Activated naive CD8-positive, alpha-beta T cell treated with anti-CD3 and anti-CD28 coated beads, Interleukin-2, amount 10 ng/mL, durations not matched to agents 7 days and 5 days (primary cell): ENCODE measurements at regions not wholly inside any gene's neighbourhood (a gene's known extent, or its start where the extent isn't known, plus 50 kb on each side); places are given as distances from the start of the nearest gene placed in this dataset.

ENCODE experiments used
- ATAC-seq: fragments of 150-1000 bp; cut with Tn5 transposase; one replicate; pipeline ENCODE4 v1.10.0; 2021; ENCODE audit warnings: low read depth, moderate library complexity
- POLR2A ChIA-PET: fragments of 350-600 bp; sonication (Branson Sonifier 250); formaldehyde crosslinking; loops from one replicate; lab custom pipeline; 2021; ENCODE audit warnings: antibody characterized with exemption; lab: Charles Lee
- DNase-seq: peaks from one replicate; pipeline ENCODE4 v3.0.0; 2021
- H3K27ac Mint-ChIP-seq: one replicate; pipeline ENCODE4 v1.8.0; 2022; ENCODE audit warnings: mild to moderate bottlenecking, mixed read lengths
- H3K27me3 Mint-ChIP-seq: one replicate; pipeline ENCODE4 v1.8.0; 2022; ENCODE audit warnings: mild to moderate bottlenecking, moderate library complexity, mixed read lengths
- H3K36me3 Mint-ChIP-seq: one replicate; pipeline ENCODE4 v1.8.0; 2021; ENCODE audit warnings: mild to moderate bottlenecking, mixed read lengths
- H3K4me1 Mint-ChIP-seq: one replicate; pipeline ENCODE4 v1.8.0; 2021; ENCODE audit warnings: mixed read lengths
- H3K4me3 Mint-ChIP-seq: one replicate; pipeline ENCODE4 v1.8.0; 2022; ENCODE audit warnings: mild to moderate bottlenecking, moderate library complexity, mixed read lengths
- H3K9me3 Mint-ChIP-seq: one replicate; pipeline ENCODE4 v1.8.0; 2021; ENCODE audit warnings: mixed read lengths

DNA sequence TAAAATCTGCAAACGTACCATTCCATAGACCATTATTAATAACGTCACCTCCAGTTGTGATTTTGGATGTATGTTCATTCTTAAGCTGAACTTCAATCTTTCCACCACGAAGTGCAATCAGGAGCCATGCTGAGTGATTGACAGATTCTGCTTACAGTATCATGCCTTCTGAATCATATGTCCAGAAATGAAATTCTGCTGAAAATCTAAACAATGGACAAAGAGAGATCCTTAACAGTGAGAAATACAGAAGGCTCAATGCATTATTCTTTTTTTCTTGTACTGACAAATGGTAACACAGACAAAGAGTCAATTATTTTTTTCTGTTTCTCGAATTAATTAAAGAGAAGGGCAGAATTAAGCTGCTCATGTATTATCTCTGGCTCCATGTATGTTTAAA is 1114.5 kb downstream of the EPHA3 start:
- Mint-ChIP-seq H3K4me3 (no peak overlapping the region), H3K27me3 (no peaks in the 10 kb centered on the region), H3K9me3 (peaks cover 16% of the 10 kb centered on the region), H3K4me1 (no peaks in the 10 kb centered on the region), H3K27ac (no peak overlapping the region), H3K36me3 (peaks cover 2% of the 10 kb centered on the region)
- POLR2A ChIA-PET = no interaction called here
- ATAC-seq (no peak), DNase-seq (no peak)

GRCh38 chr3:90241481-90241880 is 1134.1 kb downstream of the EPHA3 start:
- POLR2A ChIA-PET = no interaction called here
- Mint-ChIP-seq H3K27ac (no peak overlapping the region), H3K27me3 (no peaks in the 10 kb centered on the region)

GRCh38 chr3:90253131-90253530 is 1145.7 kb downstream of the EPHA3 start:
- no peaks in the 10 kb centered on the region for H3K4me1 Mint-ChIP-seq
- POLR2A ChIA-PET = no interaction called here
- H3K36me3 Mint-ChIP-seq = no peaks in the 10 kb centered on the region
- H3K4me3 Mint-ChIP-seq = no peak overlapping the region
- no peak for ATAC-seq
- H3K9me3 Mint-ChIP-seq = peaks cover 5% of the 10 kb centered on the region
- no peaks in the 10 kb centered on the region for H3K27me3 Mint-ChIP-seq
- no peak for DNase-seq
- H3K27ac Mint-ChIP-seq = no peak overlapping the region

More at GRCh38 chr3:90241481-90241880, 1134.1 kb downstream of the EPHA3 start:
- no peaks in the 10 kb centered on the region for H3K4me1 Mint-ChIP-seq
- no peak overlapping the region for H3K4me3 Mint-ChIP-seq
- H3K36me3 Mint-ChIP-seq = no peaks in the 10 kb centered on the region
- ATAC-seq (no peak), DNase-seq (no peak)
- peaks cover 12% of the 10 kb centered on the region for H3K9me3 Mint-ChIP-seq

DNA sequence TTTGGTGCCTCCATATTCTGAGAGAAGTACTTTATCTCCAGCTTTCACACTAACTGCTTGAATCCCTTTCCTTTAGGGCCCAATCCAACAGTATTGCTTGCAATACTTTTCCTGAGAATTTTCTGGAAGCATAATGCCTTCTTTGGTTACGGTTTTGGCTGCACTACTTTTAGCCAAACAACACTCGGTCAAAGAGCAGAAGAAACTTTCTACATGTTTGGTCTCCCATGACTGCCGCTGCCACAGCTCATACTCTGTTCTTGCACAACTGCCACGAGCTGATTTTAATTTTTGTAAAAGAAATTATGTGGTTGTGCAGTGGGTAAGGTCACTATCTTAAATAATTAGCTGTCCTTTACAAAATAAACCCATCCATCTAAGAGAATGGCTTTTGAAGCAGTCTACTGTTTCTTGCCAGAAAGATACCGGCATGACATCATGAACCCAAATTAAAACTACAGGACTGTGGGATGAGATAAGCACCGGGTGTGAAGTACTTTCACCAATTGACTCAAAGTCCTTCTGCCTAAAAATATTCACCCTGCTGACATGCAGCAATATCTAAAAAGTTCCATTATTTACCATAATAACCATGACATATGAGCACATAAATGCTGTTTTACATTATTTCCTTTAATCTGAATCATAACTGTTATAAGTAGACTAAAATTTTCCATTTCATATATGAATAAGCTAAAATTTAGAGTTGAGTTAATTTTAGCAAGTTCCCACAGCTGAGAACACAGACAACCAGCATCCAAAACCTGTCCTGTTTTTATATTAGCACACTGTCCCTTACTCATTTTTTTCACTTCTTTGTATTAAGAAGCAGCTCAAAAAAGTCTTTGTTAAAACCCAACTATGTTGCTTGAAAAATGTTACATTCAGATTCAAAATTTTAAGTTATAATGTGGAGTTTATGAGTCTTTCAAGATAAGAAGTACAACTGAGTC is 1154.3 kb downstream of the EPHA3 start:
- Mint-ChIP-seq H3K4me3 (no peak overlapping the region), H3K4me1 (no peaks in the 10 kb centered on the region), H3K27ac (no peak overlapping the region), H3K27me3 (no peaks in the 10 kb centered on the region), H3K9me3 (peaks cover 14% of the 10 kb centered on the region), H3K36me3 (no peaks in the 10 kb centered on the region)
- ATAC-seq = no peak
- POLR2A ChIA-PET = no interaction called here
- DNase-seq = no peak
